G401.6 (cell line): ENCODE measurements at regions not wholly inside any gene's neighbourhood (a gene's known extent, or its start where the extent isn't known, plus 50 kb on each side); places are given as distances from the start of the nearest gene placed in this dataset.
"Not testable (repeated sequence)": the region's sequence is repeated elsewhere in the genome, so short reads cannot be mapped to it uniquely, and the experiment has no call there.

Source experiments
- FAIRE-seq: peaks from 2 replicates; lab custom pipeline; 2012; peaks lifted over from hg19 to GRCh38; lab: Jason Lieb, UNC

DNA sequence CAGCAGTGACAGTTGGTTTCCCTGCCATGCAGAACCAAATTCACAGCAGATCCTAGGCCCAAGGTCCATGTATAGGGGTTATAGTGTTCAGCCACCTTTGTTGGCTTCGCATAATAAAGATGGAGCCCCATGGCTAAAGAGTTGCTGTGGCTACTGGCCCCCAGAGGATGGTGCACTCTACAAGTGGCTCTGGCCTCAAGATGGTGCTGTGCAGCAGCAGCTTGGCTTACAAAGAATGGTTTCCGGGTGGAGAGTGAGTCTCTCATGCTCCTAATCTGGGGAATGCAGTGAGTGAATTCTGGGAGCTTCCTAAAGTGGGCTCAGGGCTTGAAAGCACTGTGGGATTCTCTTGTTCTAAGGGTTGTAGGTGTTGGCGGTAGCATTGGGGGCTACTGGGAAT lies 1199.7 kb downstream of the CNTNAP5 start:
- FAIRE-seq, result no peak

DNA sequence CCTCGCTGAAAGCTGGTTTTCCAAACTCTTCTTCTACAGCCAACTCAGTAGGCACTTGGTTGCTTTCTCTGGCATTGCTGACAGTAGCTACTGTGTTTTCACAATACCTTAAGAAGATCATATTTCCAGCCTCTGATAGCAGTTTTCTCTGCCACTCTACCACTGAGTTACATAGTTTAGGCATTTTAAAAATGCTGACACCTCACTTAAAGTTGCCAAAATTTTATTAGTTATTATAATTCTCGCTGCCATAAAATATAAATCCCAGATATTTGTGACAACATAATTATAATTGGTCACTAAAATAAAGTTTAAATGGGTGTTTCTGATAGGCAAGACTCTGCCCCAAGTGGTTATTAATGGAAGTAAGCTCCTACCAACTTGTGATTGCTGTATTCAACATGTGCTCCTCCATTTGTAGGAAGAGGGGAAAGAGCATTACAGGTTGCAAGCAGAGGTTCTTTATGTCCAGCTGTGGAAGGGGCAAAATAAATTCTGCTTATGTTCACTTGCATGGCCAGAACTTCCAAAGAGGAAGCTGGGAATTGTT lies 1202.8 kb downstream of the CNTNAP5 start:
- no peak for FAIRE-seq

DNA sequence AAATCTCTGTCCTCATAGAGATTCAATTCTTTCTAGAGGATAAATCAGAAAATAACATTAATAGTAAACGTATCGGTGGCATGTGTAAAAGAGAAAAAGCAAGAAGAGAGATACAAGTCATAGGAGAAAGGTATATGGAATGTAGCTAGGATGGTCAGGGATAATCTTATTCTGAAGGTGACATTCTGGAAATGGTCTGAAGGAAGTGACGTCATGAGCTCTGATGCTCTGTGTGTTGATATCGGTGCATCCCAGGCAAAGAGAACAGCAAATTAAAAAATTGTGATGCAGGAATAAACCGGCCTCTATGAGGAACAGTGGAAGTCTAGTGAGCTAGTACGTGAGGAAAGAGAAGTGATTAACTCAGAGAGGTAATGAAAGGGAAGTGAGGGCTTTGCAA lies 1215.8 kb downstream of the CNTNAP5 start:
- no peak for FAIRE-seq

DNA sequence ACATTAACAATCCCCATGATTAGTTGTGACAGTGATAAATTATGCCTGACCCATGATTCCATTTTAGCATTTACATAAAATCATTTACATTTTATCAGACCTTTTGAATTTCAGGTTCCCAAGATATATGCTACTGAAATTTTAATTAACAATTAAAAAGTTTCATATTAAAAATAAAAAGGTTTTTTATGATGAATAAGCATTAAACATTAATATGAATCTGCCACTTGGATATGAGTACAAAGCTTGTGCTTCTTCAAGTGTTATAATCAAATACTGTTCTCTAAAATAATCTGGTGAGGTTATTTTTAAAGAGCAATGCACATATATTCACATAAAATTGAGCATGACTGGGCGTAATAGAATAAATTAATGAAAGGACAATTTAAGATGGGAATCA lies 1218.0 kb downstream of the CNTNAP5 start:
- FAIRE-seq, result no peak

DNA sequence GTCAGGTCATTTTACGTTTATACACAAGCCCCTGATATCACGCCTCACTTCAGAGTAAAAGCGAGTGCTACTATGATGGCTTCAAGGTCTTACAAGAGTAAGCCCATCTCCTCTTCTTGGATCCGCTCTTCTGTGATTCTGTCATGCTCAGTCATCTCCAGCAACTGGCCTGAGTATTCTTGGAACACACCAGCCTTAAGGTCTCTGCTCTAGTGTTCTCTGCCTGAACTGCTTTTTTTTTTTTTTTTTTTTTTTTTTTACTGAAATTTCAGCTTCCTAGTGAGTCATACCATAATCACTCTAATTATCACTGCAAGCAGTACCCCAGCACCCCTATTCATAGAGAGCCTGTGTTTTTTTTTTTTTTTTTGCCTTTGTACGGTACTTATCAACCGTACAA lies 1228.9 kb downstream of the CNTNAP5 start:
- FAIRE-seq, result no peak

DNA sequence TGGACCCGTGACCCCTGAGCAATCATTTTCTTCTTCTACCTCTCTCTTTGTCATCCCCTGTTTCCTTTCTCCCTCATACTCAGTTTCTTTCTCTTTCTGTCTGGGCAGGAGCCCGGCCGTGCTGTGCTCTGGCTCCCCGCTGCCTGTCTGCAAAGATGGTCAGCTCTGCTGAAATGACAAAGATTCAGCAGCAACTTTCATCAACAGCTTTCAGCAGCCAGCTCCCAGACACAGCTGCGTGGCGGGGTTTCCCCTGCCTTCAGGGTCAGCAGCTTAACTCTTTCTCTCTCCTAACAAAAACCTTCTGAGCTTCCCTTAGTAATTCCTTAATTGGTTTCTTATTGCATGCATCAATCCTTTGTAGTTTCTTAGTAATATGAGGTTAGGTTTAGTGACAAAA lies 1234.4 kb downstream of the CNTNAP5 start:
- FAIRE-seq, result no peak

DNA sequence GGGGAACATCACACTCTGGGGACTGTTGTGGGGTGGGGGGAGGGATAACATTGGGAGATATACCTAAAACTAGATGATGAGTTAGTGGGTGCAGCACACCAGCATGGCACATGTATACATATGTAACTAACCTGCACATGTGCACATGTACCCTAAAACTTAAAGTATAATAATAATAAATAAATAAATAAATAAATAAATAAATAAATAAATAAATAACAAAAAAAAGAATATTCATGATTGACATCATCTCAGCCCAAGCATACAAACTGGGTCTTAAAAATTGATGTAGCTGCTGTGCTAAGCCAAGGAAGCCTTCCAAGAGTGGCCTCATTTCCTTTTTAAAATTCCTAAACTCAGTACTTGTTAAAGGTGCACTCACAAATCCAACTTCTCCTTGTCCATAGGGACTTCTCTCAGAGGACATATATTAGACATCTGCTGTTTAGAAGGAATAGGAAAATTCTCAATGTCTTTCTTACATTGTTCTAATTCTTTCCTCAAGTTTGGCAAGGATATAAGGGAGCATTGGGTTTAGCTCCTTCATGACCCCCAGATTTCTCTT lies 1235.4 kb downstream of the CNTNAP5 start:
- FAIRE-seq, result not testable (repeated sequence)

DNA sequence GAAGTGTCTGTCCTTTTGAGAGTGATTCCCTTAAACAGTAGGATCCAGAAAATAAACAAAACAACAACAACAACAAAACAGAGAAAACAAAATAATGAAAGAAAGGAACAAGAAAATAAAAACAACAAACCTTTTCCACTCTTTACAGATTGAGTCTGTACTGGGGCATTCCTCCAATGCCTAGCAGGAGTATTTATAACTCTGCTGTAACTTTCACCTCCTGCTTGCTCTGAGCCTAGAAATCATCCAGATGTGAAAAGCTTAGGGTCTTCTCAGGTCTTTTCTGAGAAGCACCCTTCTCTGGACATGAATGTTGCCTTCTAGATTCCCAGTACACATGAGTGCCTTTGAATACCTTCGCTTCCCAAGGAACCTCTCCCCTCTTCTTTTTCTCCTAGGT lies 1239.4 kb downstream of the CNTNAP5 start:
- no peak for FAIRE-seq

DNA sequence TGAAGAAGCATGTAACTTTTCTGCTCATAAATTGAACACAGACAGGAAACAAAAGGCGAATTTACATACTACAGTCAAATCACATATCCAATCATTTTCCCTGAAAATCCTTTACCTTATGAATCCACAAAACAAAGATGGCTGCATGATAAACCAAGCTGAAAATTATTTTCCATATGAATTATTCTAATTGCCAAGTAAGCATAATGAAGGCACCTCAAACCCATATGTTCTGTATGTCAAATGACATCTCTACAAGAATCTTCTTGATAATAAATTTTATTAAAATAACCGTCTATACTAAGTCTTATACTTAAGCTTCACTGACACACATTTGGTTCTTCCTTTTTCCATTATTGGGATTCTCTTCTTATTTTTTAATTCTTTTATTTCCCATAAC lies 1242.6 kb downstream of the CNTNAP5 start:
- no peak for FAIRE-seq

DNA sequence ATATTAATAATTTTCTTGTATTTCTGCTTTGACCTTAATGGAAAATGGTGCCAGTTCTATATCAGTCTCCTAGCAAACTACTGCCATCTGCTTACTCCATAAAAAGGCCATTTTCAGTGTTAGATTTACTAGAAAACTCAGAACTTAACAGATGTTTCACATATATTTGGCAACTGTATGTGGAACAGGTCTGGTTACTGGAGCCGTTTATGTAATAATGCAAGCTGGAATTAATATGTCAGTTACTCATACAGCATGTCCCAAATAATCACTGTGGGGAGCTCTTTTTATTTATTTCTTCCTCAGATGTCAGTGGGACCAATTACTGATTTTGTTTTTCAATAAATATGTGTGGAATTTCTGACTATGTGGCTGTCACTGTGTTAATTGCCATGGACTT lies 1247.6 kb downstream of the CNTNAP5 start:
- no peak for FAIRE-seq

DNA sequence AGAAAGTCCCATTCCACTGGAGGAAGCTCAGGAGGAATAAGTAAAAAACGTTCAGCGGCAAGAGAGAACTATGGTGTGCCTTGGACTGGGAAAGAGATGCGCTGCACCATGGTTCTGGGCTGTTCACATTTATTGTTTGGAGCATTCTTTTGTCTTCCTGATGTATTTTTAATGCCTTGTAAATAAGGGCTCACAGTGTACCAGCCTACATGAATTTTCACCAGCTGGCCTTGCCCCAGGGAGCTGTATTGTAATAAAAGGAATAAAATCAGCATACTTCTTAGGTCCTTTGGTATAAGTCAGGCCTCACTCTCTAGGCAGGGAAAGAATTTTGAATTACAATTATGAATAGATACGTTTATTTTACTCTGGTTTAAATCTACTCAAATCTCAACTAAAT lies 1249.6 kb downstream of the CNTNAP5 start:
- no peak for FAIRE-seq

DNA sequence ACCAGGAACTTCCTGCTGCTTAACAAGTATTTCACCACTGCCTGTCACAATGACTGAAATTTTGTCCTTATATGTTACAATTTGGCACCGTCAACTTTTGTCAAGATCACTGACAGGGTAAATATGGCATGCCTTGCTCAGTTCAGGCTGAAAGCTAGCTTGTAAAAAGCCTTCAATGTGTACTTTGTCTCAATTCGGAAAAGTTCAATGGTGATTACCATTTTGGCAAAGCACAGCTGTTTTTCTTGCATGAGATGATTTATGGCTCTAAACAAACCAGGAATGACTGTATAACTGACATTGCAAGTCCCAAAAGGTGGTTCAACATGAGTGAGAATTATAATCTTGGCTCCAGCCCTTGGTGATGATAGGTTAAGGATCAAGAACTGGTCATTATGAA lies 1255.2 kb downstream of the CNTNAP5 start:
- no peak for FAIRE-seq

DNA sequence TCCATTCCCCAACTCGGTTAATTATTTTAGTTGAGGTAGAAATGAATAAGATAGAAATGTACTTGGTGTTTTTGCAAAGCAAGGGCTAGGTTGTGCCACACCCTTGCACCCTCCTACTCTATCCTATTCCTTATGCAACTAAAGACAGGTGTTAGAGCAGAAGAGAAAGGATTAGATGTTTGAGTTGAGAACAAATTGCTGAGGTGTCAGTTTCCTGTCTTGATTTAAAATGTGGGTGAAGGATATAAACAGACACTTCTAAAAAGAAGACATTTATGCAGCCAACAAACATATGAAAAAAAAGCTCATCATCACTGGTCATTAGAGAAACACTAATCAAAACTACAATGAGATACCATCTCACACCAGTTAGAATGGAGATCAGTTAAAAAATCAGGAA lies 1256.2 kb downstream of the CNTNAP5 start:
- FAIRE-seq, result no peak

DNA sequence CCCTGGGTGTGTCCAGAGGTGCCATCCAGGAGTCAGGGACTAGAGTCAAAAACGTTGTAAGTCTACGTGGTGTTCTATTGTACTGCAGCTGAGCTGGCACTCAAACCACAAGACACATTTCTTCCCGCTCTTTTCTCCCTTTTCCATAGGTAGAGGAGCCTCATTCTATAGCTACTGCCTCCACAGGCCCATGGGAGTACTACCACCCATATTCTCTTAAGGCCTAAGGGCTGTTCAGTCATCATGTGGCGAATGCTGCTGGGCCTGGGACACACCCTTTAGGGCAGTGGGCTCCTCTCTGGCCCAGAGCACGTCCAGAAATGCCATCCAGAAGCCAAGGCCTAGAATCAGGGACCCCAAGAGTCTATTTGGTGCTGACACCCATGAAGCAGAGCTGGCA lies 1271.7 kb downstream of the CNTNAP5 start:
- no peak for FAIRE-seq

DNA sequence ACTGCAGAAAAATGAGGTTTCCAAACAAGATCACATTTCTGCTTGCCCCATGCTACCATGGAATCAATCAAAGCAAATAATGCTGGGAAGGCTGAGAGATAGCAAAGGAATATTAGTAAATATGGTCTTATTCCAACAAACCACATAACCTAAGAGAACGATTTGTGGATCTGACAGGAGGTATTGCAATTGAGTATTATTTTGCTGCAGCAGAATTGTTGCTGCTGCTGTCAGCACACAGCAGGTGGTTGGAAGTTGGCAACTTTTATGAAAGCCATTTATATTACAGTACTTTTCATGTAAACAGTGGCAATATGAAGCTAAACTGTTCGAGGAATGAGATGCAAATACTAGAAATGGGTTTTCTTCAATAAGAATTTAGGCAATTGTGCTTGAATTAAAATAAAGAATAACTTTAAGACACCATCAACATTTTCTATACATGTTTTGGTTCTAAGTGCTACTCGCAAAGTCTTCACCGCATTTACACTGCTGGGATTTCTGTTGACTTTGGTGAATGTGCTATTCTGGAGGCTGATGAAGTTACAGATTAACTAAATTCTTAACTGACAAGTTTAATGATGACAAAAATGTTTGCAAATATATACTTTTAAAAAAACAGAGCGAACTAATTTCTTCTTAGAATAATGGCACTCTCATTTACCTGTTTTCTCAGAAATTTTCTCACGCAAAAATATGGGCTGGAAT lies 1285.7 kb downstream of the CNTNAP5 start:
- FAIRE-seq, result no peak

DNA sequence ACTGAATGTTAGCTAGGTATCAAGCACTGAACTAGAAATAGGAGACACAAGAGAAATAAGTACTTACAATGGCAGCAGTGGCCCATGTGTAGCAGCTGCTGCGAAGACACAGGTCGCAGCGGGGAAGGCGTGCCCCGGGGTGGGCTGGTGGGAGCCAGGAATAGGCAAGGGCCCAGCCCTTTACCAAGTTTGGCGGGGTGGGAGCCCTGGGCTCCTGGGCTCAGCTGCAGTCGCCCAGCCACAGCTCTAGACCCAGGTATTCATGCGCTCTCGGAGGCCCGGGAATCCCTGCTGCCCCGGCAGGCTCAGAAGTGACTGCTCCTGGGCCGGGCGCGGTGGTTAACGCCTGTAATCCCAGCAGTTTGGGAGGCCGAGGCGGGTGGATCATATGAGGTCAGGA lies 1287.3 kb downstream of the CNTNAP5 start:
- FAIRE-seq, result no peak

DNA sequence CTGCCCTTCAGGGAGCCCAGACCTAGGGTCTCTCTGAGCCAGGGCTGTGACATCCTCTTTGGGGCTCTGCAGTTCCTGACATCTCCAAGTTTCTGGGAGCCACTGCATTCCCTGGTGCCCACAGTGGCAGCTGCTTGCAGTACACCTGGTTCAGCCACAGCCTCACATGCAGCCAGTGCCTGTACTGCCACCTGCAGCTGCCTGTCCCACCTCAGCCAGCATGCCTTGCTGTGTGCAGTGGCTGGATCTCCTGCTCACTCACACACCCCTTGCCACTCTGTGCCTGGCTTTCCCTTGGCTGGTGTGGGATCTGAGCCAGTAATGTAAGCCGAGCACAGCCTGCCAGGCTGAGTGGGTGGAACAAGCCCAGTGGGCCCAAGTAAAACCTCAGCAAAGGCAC lies 1288.7 kb downstream of the CNTNAP5 start:
- FAIRE-seq, result no peak

DNA sequence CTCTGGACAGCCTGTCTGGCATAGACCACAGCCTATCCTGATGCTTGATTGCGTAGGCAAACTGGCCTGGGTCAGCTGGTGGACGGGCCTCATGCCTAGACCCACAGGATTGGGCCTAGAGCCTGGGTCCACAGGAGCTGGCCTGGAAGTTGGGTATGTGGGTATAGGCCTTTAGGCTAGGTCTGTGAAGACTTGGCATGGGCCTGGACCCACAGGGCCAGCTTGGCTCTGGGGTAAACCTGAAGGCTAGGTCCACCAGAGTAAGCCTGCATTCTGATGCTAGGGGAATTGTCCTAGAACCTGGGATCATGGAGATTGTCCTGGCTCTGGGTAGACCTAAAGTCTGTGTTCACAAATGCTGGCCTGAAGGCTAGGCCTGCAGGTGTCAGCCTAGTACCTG lies 1293.7 kb downstream of the CNTNAP5 start:
- no peak for FAIRE-seq

DNA sequence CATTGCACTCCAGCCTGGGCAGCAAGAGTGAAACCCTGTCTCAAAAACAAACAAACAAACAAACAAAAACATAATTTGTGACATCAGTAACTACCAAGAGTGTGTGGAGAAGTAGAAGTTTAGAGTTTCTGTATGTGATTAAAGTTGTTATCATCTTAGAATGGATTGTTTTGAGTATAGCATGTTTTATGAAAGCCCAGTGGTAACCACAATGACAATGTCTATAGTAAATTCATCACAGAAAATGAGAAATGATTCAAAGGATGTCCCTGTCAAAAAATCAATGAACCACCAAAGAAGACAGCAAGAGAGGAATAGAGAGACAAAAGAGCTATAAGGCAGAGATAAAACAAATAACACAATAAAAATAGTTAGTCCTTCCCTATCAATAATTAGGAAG lies 1299.2 kb downstream of the CNTNAP5 start:
- no peak for FAIRE-seq

DNA sequence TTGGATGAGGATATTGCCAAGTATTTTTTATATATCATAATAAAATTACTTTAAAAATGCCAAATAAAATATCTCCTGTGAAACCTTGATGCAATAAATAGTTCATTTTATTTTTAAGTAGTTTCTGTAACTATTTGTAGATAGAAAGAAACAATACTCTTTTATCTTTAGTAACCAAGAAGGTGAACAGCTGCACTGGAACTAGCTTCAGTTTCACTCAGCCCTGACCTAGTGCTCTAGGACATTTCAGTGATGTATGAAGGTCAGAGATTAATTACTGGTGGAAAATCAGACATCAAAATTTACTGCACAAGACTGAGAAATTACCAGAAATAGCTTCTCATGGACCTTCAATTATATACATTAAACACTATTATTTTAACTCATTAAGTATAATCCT lies 1305.0 kb downstream of the CNTNAP5 start:
- no peak for FAIRE-seq

DNA sequence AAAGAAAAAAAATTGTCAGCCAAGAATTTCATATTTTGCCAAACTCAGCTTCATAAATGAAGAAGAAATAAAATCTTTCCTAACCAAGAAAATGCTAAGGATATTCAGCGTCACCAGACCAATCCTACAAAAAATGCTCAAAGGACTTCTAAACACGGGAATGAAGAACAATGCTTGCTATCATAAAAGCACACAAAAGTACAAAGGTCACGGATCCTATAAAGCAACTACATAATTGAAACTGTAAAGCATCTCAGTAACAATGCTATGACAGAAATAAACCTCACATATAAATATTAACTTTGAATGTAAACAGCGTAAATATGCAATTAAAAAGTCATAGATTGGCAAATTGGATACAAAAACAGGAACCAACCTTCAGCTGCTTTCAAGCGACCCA lies 1314.6 kb upstream of the GYPC start:
- no peak for FAIRE-seq

DNA sequence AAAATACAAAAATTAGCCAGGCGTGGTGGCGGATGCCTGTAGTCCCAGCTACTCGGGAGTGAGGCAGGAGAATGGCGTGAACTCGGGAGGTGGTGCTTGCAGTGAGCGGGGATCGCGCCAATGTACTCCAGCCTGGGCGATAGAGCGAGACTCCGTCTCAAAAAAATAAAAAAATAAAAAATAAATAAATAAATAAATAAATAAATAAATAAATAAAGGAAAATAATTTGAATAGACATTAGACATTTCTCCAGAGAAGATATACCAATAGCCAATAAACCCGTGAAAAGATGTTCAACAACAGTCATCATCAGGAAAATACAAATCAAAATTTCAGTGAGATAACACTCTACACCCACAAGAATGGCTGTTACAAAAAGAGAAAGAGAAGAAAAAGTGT lies 1302.4 kb upstream of the GYPC start:
- FAIRE-seq, result not testable (repeated sequence)

DNA sequence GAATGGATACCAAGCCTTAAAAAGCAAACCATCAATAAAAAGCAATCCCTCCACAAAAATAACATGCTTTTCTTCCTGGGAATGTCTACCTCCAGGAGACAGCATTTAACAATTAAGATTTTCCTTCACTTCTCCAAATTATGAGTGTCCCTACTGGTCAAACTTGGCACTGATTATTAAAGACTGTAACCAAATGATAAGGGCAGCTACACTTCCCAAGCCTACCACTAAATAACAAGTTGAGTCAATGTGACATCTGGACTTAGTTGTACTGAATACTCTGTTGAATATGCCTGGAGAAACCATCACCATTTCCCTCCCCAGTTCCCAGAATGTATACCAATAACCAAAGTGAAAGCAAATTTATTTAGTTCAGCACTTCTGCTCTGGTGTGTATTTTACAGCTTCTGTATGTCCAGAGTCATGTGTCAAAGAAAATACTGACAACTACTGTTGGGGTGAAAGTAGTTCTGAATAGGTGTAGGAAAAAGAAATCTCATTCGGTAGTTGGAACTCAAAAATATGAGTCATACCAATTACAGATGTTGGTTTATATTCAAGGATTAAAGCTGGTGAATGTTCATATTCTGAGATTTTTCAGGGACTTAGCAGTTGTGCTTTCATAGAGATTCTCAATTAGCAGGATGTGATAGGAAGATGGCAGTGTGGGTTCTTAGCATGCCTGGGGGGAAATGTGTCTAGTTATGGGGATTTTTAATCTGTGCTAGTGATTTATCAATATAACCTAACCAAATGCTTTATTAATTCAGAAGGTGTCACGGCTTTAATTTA lies 1291.6 kb upstream of the GYPC start:
- FAIRE-seq, result no peak

DNA sequence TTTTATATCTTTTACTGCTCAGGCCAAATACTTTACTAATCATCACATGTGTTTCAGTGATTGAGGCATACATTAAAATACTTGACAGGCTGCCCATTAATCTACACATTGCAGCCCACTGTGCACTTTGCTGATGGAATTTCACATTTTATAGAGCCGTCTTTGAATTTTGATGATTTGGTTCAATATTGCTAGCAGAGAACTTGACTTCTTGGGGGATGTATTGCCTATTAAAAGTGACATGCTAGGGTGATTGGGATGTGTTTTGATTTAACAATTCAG lies 1291.0 kb upstream of the GYPC start:
- no peak for FAIRE-seq
